ENCODE measurements at regions not wholly inside any gene's neighbourhood (a gene's known extent, or its start where the extent isn't known, plus 50 kb on each side); places are given as distances from the start of the nearest gene placed in this dataset.

GRCh38 chr7:113635492-113635891, 283.3 kb downstream of the PPP1R3A start:
- H3K27ac ChIP-seq = no peak overlapping the region
- TF ChIP-seq ZFX (IDR thresholded peaks at IDR 0.05) (no peak), CTCF (conservative IDR thresholded peaks at IDR 0.05) (no peak)

- no peak for TF ChIP-seq CTCF (conservative IDR thresholded peaks at IDR 0.05)
- TF ChIP-seq ZFX (IDR thresholded peaks at IDR 0.05) = no peak
Observed at GRCh38 chr7:113633073-113633472, 285.7 kb downstream of the PPP1R3A start.

GRCh38 chr7:113628948-113629847, 289.6 kb downstream of the PPP1R3A start:
- H3K27ac ChIP-seq = no peak overlapping the region
- TF ChIP-seq ZFX (IDR thresholded peaks at IDR 0.05) (no peak), CTCF (conservative IDR thresholded peaks at IDR 0.05) (no peak)

More at GRCh38 chr7:113633073-113633472, 285.7 kb downstream of the PPP1R3A start:
- H3K27ac ChIP-seq = no peak overlapping the region

GRCh38 chr7:113625494-113626102, 293.2 kb downstream of the PPP1R3A start:
- no peak for TF ChIP-seq CTCF (conservative IDR thresholded peaks at IDR 0.05)
- TF ChIP-seq ZFX (IDR thresholded peaks at IDR 0.05) = no peak
- H3K27ac ChIP-seq = no peak overlapping the region

- H3K27ac ChIP-seq = no peak overlapping the region
- TF ChIP-seq ZFX (IDR thresholded peaks at IDR 0.05) = no peak
- no peak for TF ChIP-seq CTCF (conservative IDR thresholded peaks at IDR 0.05)
Observed at GRCh38 chr7:113622796-113623195, 296.0 kb downstream of the PPP1R3A start.

- TF ChIP-seq ZFX (IDR thresholded peaks at IDR 0.05) (no peak), CTCF (conservative IDR thresholded peaks at IDR 0.05) (no peak)
- H3K27ac ChIP-seq = no peak overlapping the region
Observed at GRCh38 chr7:113610572-113610971, 308.2 kb downstream of the PPP1R3A start.

GRCh38 chr7:113608782-113609181, 310.0 kb downstream of the PPP1R3A start:
- TF ChIP-seq CTCF (conservative IDR thresholded peaks at IDR 0.05) (no peak), ZFX (IDR thresholded peaks at IDR 0.05) (no peak)

More at GRCh38 chr7:113608782-113609181, 310.0 kb downstream of the PPP1R3A start:
- no peak overlapping the region for H3K27ac ChIP-seq

Data from C4-2B (cell line).